ENCODE measurements at regions not wholly inside any gene's neighbourhood (a gene's known extent, or its start where the extent isn't known, plus 50 kb on each side); places are given as distances from the start of the nearest gene placed in this dataset.

DNA sequence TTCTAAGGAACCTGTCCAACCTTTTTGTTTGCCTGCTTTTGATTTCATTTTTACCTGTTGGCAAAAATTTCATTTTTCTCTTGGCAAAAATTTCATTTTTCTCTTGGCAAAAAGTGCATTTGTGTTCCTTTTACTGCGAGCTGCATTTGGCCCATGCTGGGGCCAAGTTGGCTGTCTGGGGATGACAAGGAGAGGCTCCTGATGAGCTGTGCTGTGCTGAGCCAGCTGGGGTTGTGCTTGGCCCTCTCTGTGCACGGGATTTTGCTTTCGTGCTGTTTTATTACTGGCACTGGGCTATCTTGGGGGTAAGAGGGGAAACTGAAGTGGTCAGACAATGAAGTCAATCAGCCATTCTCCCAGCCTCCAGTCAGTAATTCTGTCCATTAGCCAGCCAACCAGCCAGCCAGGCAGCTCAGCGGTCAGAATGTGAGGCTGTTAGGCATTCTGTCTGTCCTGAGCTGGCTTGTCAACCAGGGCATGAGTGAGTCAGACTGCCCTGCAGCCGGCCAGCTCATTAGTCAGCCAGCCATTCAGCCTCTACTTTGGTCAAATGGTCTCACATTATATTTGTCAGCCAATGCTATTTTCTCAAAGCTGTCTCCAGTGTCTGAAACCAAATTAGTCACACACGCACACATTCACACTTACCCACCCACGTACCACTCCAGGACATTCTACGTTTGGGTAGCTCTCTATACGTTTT, 56.9 kb upstream of the PRPS1 start:
- TF ChIP-seq, protein P1, sequence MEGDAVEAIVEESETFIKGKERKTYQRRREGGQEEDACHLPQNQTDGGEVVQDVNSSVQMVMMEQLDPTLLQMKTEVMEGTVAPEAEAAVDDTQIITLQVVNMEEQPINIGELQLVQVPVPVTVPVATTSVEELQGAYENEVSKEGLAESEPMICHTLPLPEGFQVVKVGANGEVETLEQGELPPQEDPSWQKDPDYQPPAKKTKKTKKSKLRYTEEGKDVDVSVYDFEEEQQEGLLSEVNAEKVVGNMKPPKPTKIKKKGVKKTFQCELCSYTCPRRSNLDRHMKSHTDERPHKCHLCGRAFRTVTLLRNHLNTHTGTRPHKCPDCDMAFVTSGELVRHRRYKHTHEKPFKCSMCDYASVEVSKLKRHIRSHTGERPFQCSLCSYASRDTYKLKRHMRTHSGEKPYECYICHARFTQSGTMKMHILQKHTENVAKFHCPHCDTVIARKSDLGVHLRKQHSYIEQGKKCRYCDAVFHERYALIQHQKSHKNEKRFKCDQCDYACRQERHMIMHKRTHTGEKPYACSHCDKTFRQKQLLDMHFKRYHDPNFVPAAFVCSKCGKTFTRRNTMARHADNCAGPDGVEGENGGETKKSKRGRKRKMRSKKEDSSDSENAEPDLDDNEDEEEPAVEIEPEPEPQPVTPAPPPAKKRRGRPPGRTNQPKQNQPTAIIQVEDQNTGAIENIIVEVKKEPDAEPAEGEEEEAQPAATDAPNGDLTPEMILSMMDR (IDR thresholded peaks at IDR 0.05), result no peak
- TF ChIP-seq POLR2AphosphoS5 (IDR thresholded peaks at IDR 0.05) (no peak), EP300 (IDR thresholded peaks at IDR 0.05) (no peak), POLR2A (IDR thresholded peaks at IDR 0.05) (no peak)
